HG03135 (cell line): ENCODE measurements at regions not wholly inside any gene's neighbourhood (a gene's known extent, or its start where the extent isn't known, plus 50 kb on each side); places are given as distances from the start of the nearest gene placed in this dataset.
"Not testable (repeated sequence)": the region's sequence is repeated elsewhere in the genome, so short reads cannot be mapped to it uniquely, and the experiment has no call there.

Experiments used
- ATAC-seq: cut with Tn5 transposase; IDR thresholded peaks from one replicate; pipeline ENCODE4 v1.9.1; 2021; ENCODE audit warnings: mild to moderate bottlenecking, moderate library complexity; ENCODE audit not compliant: unreplicated experiment

DNA sequence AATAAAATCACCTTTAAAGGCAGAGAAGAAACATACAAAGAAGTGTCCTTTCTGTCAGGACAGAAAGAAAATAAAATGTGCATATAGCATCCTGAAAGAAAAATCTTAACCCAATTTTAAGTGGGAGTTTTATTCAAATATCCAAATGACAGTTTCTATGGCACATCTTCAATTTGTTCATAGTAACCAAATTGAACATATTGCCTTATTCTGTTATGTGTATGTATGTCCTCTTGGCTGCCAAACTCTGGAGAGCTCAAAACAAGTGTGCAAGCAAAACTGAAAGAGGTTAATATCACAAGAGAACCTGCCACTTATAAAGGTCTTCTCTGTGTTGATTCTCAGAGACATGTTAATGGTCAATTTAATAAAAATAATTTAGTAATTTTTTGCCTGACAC is 334.7 kb downstream of the BCKDHB start:
- ATAC-seq = no peak

DNA sequence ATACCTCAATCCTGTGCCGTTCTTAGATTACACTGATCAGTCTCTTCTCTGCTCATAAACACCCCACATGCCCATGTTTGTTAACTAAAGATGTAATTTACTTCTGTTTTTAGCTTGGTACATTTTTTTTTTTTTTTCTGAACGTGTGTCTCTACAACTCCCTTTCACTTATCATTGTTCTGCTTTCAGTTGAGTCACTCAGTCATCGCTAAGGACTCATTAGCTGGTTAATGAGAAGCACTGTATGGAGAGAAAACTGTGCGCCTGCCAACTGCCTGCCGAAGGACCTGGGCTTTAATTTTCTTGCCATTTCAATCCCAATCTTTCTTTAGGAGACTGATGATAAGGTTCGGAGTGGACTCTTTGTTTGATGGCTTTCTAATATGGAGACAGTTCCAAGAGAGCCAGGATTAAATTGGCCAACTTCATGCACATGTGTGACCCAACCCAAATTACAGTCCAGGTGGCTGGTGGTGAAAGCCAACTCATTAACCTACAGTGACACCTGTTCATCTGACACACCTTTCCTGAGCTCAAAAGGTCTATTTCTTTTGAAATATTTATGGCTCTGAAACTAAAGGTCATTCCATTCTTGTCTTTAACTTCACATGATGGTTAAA is 334.1 kb downstream of the BCKDHB start:
- ATAC-seq = no peak

DNA sequence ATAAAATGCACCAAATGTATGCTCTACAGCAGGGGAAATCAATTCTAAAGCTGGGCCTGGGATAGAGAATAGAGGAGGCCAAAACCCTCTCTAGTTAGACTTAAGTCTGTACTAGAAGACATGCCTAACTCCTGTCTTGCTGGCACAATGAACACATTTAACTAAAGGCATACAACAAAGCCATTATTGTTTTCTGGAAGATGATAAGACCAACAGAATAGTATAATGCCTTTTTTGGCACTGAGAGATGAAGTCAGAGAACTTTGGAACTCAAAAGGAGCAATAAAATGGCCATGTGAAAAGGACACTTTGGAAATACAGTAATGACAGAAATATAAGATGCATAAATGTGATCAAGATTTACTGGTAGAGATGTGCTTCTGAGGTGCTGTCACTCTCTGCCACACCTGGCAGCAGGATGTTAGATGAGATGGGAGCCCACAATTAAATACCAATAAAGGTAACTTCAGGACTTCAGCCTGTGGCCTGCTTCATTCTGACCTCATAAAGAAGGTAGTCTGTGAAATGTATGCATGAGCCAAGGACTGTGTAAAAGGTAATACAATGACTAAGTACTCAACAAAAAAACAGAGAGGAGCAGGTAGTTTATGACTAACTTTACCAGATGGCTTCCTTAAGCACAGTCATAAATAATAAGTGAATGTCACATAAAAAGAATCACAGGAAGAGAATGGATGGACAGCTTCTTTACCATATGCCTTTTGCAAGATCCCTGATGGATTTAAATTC is 333.4 kb downstream of the BCKDHB start:
- no peak for ATAC-seq

DNA sequence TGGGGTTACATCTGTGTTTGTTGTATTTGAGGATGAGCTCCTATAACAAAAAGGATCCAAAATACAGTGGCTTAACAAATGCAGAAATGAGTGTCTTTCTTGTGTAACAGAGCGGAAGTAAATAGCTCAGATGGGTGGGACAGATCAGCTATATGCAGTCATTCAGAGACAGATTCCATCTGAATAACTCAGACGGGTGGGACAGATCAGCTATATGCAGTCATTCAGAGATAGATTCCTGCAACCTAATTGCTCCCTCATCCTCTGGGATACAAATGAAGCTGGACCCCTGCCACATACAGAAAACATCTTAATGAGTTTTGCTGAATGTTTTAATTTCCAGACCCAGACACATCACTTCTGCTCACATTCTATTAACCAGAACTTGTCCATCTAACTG is 332.3 kb downstream of the BCKDHB start:
- ATAC-seq = no peak

DNA sequence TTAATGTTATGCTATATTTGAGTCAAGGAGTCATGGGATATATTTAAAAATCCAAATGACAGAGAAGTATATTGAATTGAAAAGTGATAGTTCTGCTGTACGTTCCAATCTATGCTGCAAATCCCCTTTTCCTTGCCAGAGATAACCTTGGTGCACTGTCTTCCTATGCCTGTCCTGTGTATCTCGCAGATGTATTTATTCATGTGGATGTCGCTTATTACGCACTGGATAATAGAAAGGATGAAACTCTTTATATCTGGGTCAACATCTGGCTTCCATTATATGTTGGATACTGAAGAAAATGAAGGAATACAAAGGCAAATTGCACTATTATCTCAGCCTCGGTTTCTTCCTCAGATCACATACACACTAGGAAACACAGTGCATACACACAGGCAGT is 331.3 kb downstream of the BCKDHB start:
- ATAC-seq = no peak

DNA sequence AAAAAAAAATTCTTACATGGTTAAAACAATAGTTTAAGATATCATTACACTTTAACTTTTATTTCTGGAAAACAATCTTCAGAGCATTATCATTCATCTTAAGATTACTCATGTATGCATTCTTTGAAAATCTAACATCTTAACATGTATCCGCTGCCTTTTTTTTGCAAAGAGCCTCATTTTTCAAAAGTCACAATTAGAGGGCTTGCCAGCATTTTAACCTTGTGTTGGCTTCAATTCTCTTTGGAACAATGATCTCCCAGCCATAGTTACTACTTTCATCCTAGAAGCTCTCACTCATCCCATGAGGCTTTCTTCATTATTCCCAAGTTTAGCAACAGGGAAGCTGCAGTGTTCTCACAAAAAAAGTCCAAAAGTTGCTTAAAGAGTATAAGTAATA is 330.8 kb downstream of the BCKDHB start:
- no peak for ATAC-seq

DNA sequence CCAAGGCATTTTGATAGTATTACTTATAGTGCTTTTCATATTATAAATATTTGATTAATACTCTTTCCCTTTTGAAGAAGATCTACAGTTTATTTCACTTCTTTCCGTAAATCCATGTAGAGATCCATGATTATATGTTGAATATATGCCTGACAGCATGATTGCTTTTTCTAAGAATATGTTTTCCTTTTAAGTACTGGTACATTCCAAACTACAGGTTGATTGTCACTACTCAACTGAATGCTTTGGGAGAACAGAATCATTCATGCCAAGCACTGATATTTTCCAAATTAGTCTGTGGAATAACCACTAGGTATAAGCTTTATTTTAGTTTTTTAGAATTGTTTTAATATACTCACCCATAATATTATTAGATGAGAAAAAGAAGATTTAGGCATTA is 330.2 kb downstream of the BCKDHB start:
- ATAC-seq = no peak

DNA sequence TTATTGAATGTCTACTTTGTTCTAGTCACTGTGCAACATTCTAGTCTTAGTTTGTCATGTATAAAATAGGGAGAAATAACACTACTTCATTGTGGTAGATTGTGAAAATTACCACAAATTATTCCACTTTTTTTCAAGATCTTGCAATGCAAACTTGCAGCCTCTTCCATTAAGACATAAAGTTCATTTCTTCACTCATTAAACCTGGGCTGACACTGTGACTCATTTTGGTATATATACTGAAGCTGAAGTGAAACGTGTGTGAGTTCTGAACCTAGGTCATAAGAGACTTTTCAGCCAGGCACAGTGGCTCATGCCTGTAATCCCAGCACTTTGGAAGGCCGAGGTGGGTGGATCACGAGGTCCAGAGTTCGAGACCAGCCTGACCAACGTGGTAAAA is 329.0 kb downstream of the BCKDHB start:
- ATAC-seq = no peak

DNA sequence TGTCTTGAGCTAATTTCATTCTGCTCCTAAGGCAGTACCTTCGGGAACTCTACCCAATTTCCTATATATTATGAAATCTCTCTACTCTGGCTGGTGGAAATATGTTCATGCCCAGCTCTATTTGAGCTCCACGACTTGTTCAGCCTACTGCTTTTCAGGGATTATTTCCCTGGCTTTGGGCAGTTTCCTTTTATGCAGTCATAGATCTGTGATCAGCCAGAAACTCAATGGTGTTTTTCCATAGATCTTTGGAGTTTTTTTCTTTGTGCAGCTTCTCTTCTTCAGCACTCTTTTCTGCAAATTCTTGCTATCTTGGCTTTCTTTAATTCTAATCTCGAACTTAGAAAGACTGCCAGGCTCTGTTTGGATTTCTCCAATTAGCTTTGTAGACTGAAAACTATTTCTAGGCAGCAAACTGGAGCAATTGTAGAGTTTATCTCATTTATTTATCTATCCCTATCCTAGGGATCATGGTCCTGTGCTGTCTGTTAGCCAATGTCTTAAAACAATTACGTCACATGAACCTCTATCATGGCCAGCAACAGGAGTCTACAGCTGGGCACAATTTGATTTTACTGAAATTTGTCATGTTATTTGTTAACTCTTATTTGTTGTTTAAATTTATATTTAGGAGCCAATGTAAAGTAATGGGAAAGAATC is 328.4 kb downstream of the BCKDHB start:
- no peak for ATAC-seq

DNA sequence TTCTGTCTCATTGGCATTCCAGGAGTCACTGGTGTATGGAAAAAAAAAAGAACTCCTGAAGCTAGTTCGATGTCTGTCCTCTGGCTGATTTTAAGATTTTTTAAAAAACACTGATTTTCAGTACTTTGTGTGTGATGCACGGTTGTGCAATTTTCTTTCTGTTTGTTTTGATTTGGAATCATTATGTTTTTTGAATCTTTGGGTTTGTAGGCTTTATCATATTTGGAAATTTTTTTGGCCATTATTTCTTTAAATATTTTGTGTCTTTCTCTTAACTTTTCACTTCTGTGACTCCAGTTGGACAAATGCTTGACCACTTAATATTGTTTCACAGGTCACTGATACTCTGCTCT is 327.2 kb downstream of the BCKDHB start:
- ATAC-seq = no peak

DNA sequence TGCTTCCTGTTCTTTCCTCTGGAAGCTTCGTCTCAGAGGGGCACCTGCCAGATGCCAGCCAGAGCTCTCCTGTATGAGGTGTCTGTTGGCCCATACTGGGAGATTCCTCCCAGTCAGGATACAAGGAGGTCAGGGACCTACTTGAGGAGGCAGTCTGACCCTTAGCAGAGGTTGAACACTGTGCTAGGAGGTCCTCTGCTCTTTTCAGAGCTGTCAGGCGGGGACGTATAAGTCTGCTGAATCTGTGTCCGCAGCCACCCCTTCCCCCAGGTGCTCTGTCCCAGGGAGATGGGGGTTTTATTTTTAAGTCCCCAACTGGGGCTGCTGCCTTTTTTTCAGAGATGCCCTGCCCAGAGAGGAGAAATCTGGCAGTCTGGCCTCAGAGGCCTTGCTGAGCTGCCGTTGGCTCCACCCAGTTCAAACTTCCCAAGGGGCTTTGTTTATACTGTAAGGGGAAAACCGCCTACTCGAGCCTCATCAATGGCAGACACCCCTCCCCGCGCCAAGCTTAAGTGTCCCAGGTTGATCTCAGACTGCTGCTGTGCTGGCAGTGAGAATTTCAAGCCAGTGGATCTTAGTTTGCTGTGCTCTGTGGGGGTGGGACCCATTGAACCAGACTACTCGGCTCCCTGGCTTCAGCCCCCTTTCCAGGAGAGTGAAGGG is 326.7 kb downstream of the BCKDHB start:
- ATAC-seq = no peak

DNA sequence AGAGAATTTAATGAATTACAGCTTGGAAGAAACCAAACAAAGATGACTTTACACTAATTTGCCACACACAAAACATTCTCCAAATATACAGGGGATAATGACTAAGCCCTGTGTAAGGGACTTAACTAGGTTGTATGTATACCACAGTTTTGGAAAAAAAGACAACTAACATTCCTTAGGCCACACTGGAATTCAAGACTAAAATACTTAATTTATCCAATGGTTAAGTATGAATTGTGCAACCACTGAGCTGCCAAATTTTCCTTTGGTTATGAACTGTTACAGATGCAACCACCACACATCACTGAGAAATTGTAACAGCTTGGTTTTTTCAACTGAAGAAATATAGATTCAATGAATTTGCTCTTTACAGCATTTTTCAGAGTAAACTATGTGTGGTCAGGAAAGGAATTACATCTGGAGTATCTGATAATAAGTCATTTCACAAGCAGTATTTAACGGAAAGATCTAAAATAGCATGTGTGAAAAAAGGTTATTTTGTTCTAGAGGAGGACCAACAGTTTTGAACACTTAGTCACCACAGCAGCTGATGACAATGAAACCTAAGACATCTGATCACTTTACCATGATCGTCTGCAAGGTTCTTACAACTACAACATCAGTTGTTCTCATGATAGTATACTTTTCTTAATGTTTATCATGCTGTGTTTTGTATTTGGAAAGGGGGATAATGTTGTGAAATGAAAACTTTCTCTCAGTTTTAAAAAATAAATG is 318.8 kb downstream of the BCKDHB start:
- ATAC-seq = no peak

DNA sequence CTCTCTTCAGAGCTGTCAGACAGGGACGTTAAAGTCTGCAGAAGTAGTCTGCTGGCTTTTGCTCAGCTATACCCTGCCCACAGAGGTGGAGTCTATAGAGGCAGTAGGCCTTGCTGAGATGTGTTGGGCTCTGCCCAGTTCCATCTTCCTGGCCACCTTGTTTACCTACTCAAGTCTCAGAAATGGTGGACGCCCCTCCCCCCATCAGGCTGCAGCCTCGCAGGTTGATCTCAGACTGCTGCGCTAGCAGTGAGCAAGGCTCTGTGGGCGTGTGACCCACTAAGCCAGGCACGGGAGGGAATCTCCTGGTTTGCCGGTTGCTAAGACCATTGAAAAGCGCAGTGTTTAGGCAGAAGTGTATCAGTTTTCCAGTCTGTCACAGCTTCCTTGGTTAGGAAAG is 305.0 kb downstream of the BCKDHB start:
- no peak for ATAC-seq

DNA sequence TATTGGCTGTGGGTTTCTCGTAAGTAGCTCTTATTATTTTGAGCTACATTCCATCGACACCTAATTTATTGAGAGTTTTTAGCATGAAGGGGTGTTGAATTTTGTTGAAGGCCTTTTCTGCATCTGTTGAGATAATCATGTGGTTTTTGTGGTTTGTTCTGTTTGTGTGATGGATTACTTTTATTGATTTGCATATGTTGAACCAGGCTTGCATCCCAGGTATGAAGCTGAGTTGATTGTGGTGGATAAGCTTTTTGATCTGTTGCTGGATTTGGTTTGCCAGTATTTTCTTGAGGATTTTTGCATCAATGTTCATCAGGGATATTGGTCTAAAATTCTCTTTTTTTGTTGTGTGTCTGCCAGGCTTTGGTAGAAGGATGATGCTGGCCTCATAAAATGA is 301.5 kb downstream of the BCKDHB start:
- ATAC-seq = not testable (repeated sequence)

DNA sequence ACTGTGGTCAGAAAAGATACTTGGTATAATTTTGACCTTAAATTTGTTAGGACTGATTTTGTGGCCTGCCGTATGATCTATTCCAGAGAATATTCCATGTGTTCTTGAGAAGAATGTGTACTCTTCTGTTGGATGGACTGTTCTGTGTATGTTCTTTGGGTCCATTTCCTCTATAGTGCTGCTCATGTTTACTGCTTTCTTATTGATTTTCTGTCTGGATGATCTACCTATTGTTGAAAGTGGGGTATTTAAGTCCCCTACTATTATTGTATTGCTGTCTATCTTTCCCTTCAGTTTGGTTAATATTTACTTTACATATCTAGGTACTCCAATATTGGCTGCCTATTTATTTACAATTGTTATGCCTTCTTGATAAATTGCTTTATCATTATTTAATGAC is 298.4 kb downstream of the BCKDHB start:
- ATAC-seq = no peak

DNA sequence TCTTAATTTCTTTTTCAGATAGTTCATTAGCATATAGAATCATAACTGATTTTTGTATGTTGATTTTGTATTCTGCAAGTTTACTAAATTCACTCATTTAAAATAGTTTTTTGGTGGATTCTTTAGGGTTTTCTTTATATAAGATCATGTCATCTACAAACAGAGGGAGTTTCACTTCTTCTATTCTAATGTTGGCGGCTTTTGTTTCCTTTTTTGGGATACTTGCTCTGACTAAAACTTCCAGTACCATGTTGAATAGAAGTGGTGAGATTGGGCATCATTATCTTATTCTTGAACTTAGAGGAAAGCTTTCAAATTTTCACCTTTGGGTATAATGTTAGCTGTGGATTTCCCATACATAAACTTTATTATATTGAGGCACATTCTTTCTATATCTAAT is 296.9 kb downstream of the BCKDHB start:
- ATAC-seq = no peak

DNA sequence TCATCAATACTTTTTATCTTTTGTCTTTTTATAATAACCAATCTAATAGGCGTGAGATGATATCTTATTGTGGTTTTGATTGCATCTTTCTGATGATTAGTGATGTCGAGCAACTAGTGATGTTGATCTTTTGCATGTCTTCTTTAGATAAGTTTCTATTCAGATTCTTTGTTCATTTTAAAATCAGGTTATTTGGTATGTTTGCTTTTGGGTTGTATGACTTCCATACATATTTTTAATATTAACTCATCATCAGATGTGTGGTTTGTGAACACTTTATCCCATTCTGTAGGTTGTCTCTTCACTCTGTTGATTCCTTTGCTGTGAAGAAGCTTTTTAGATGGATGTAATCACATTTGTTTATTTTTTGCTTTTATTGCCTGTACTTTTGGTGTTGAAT is 295.8 kb downstream of the BCKDHB start:
- ATAC-seq = no peak
